ENCODE measurements at regions not wholly inside any gene's neighbourhood (a gene's known extent, or its start where the extent isn't known, plus 50 kb on each side); places are given as distances from the start of the nearest gene placed in this dataset.

GRCh38 chr4:123830930-123831329, 434.3 kb downstream of the SPRY1 start (continued):
- no peak for TF ChIP-seq USF2 (IDR thresholded peaks at IDR 0.05; ENCODE audit: borderline replicate concordance, low read depth, low read length)
- TF ChIP-seq RAD21 (IDR thresholded peaks at IDR 0.05; ENCODE audit: low read length) = peak; percentile 42
- TF ChIP-seq CTCF (IDR thresholded peaks at IDR 0.05) = no peak
- no peak for TF ChIP-seq ELF1 (IDR thresholded peaks at IDR 0.05)
- peak; percentile 73 for TF ChIP-seq CHD2 (IDR thresholded peaks at IDR 0.05; ENCODE audit: low read length, partially characterized antibody)
- no peak for TF ChIP-seq SIN3A (IDR thresholded peaks at IDR 0.05; ENCODE audit: borderline replicate concordance, low read depth, low read length)
- TF ChIP-seq GATA2 (CRISPR knock-in tag; IDR thresholded peaks at IDR 0.05) = peak; percentile 95
- TF ChIP-seq JUND (IDR thresholded peaks at IDR 0.05) = no peak
- no peak for TF ChIP-seq USF1 (IDR thresholded peaks at IDR 0.05; ENCODE audit: borderline replicate concordance, low read depth)
- TF ChIP-seq FOXJ3 (CRISPR knock-in tag; IDR thresholded peaks at IDR 0.05) = 0 out of 2 replicates have a peak, but pooled peaks have one; percentile 62
- TF ChIP-seq TEAD4 (IDR thresholded peaks at IDR 0.05; ENCODE audit: borderline replicate concordance, insufficient read depth) = no peak
- no peak for TF ChIP-seq RXRA (IDR thresholded peaks at IDR 0.05; ENCODE audit: borderline replicate concordance, low read depth)
- TF ChIP-seq RCOR1 (IDR thresholded peaks at IDR 0.05; ENCODE audit: low read length) = peak; percentile 94
- TF ChIP-seq RFX5 (IDR thresholded peaks at IDR 0.05; ENCODE audit: low read length) = no peak; the same call in 1 of the 2 replicates
- TF ChIP-seq YY1 (IDR thresholded peaks at IDR 0.05; ENCODE audit: low read depth) = no peak

GRCh38 chr4:123832173-123833026, 435.8 kb downstream of the SPRY1 start:
- 2% methylated on average over 6 of the region's 7 CpGs for WGBS (ENCODE audit: low lambda C conversion rate)
- CTCF ChIA-PET = interaction anchor here (0.7 kb wide), 1 partner anchor 1092 kb away, joined by 4 read pairs; no protein-coding TSS in a partner anchor
- H3F3A ChIP-seq (replicated peaks; ENCODE audit: insufficient read depth) = peaks cover 39% of the 10 kb centered on the region
- TF ChIP-seq CHD2 (IDR thresholded peaks at IDR 0.05; ENCODE audit: low read length, partially characterized antibody) (peak; percentile 36), SMC3 (IDR thresholded peaks at IDR 0.05; ENCODE audit: low read depth, low read length) (no peak), NFIC (IDR thresholded peaks at IDR 0.05; ENCODE audit: borderline replicate concordance) (peak; percentile 90), YY1 (IDR thresholded peaks at IDR 0.05; ENCODE audit: low read depth) (no peak), RXRA (IDR thresholded peaks at IDR 0.05; ENCODE audit: borderline replicate concordance, low read depth) (peak; percentile 86), PBX3 (IDR thresholded peaks at IDR 0.05) (peak; percentile 96), RAD21 (IDR thresholded peaks at IDR 0.05; ENCODE audit: low read length) (no peak), GABPA (IDR thresholded peaks at IDR 0.05; ENCODE audit: low read depth) (no peak; the same call in 1 of the 2 replicates), FOXJ3 (CRISPR knock-in tag; IDR thresholded peaks at IDR 0.05) (no peak), ELF1 (IDR thresholded peaks at IDR 0.05) (0 out of 2 replicates have a peak, but pooled peaks have one; percentile 13), RCOR1 (IDR thresholded peaks at IDR 0.05; ENCODE audit: low read length) (peak; percentile 67), USF1 (IDR thresholded peaks at IDR 0.05; ENCODE audit: borderline replicate concordance, low read depth) (no peak; the same call in 1 of the 2 replicates), FOSL2 (IDR thresholded peaks at IDR 0.05; ENCODE audit: borderline replicate concordance, low read depth) (peak; percentile 46; the same call in 1 of the 2 replicates), MEF2A (IDR thresholded peaks at IDR 0.05; ENCODE audit: borderline replicate concordance, low read depth) (peak; percentile 96)
- TF ChIP-seq, protein P1, sequence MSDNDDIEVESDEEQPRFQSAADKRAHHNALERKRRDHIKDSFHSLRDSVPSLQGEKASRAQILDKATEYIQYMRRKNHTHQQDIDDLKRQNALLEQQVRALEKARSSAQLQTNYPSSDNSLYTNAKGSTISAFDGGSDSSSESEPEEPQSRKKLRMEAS (IDR thresholded peaks at IDR 0.05; ENCODE audit: low read depth) = peak; percentile 68
- TF ChIP-seq, protein P2, sequence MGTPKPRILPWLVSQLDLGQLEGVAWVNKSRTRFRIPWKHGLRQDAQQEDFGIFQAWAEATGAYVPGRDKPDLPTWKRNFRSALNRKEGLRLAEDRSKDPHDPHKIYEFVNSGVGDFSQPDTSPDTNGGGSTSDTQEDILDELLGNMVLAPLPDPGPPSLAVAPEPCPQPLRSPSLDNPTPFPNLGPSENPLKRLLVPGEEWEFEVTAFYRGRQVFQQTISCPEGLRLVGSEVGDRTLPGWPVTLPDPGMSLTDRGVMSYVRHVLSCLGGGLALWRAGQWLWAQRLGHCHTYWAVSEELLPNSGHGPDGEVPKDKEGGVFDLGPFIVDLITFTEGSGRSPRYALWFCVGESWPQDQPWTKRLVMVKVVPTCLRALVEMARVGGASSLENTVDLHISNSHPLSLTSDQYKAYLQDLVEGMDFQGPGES (IDR thresholded peaks at IDR 0.05; ENCODE audit: low read depth, low read length) = no peak

More at GRCh38 chr4:123832173-123833026, 435.8 kb downstream of the SPRY1 start:
- Histone ChIP-seq H3K9me3 (peaks cover 6% of the 10 kb centered on the region; the same call in 1 of the 2 replicates), H3K36me3 (replicated peaks in 1 of 2; ENCODE audit: control insufficient read depth in 1 of 2, insufficient read depth in 2 of 2, low read length in 1 of 2) (no peaks in the 10 kb centered on the region), H4K20me1 (ENCODE audit: insufficient read depth) (no peaks in the 10 kb centered on the region), H2AFZ (ENCODE audit: low read depth) (no peak overlapping the region), H3K4me1 (ENCODE audit: control insufficient read depth in 1 of 2, insufficient read depth in 2 of 2, low read depth in 1 of 2, low read length in 1 of 2) (peaks cover 14 to 40% of the 10 kb centered on the region in 2 experiments), H3K4me2 (peak overlapping the region; percentile 68), H3K9ac (peak overlapping the region; percentile 54), H3K9me2 (no peaks in the 10 kb centered on the region), H3K4me3 (ENCODE audit: low read depth in 2 of 2, low read length in 1 of 2) (no peak overlapping the region), H3K79me2 (ENCODE audit: insufficient read depth) (no peaks in the 10 kb centered on the region), H3K27me3 (ENCODE audit: insufficient read depth) (no peaks in the 10 kb centered on the region), H3K27ac (ENCODE audit: low read depth in 2 of 2, low read length in 1 of 2) (peak overlapping the region; percentile 87 to 99)
- no peak for DNase-seq
- POLR2A ChIA-PET = interaction anchor here (0.5 kb wide), 1 partner anchor 1043 kb away, joined by 3 read pairs; no protein-coding TSS in a partner anchor

Data from SK-N-SH (cell line).